Adrenal gland (tissue), 9 donors: ENCODE measurements at regions not wholly inside any gene's neighbourhood (a gene's known extent, or its start where the extent isn't known, plus 50 kb on each side); places are given as distances from the start of the nearest gene placed in this dataset.

ENCODE experiments used
- DNase-seq, 7 donors: peaks; one replicate each; pipeline ENCODE4 v3.0.0-alpha.2; 2019 to 2020
- H3K27ac ChIP-seq, 5 donors: fragments of 200-600 bp; sonication (generic) in 4 of 5; 1 replicate in 3 of 5; 2 replicates in 2 of 5; pipeline versions ENCODE4 v1.5.1 to v1.8.0; 2016 to 2020; ENCODE audit warnings: mild to moderate bottlenecking in 1 of 5
- H3K27me3 ChIP-seq: fragments of 200-600 bp; 2 replicates; pipeline ENCODE4 v1.8.0; 2021
- H3K36me3 ChIP-seq, 2 donors: fragments of 200-600 bp; replicated peaks in 1 of 2; 1 replicate in 1 of 2; 2 replicates in 1 of 2; pipeline versions ENCODE4 v1.5.1 to v1.8.0; 2018 to 2022
- H3K4me1 ChIP-seq, 2 donors: fragments of 200-600 bp; replicated peaks in 1 of 2; 1 replicate in 1 of 2; 2 replicates in 1 of 2; pipeline versions ENCODE4 v1.5.1 to v1.8.0; 2018 to 2021
- H3K4me3 ChIP-seq, 4 donors: fragments of 200-600 bp; sonication (generic) in 3 of 4; one replicate each; pipeline ENCODE4 v1.5.1; 2016 to 2018
- H3K9me3 ChIP-seq, 3 donors: fragments of 200-600 bp; sonication (generic) in 1 of 3; replicated peaks in 1 of 3; 1 replicate in 2 of 3; 2 replicates in 1 of 3; pipeline versions ENCODE4 v1.5.1 to v1.8.0; 2016 to 2021
- POLR2A ChIP-seq, 2 donors: fragments of 450-650 bp; IDR thresholded peaks; one replicate each; pipeline ENCODE4 v1.6.1; 2017; ENCODE audit warnings: antibody characterized with exemption in 2 of 2, mild to moderate bottlenecking in 2 of 2, moderate library complexity in 1 of 2
- WGBS, 4 donors: extraction: QIAGEN DNeasy Blood & Tissue Kit in 2 of 4; methylation state at CpG; one replicate each; pipeline versions ENCODE4 v1.1.5 to v1.1.7; 2013 to 2017; 5-methylcytosine and 5-hydroxymethylcytosine counted together
- intact Hi-C, 2 donors: fragments of 100-400 bp; cut with DNase I; formaldehyde crosslinking; loops; one replicate each; pipeline versions ENCODE4 v1.14.1 to v1.15.0; 2022 to 2023
- TF ChIP-seq, protein P1 (sequence below), 6 experiments: fragments of 450-650 bp in 4 of 6; fragments of 200-600 bp in 2 of 6; sonication (generic) in 1 of 6; IDR thresholded peaks; 1 replicate in 5 of 6; 2 replicates in 1 of 6; pipeline versions ENCODE4 v1.5.1 to v1.8.0; 2016 to 2021; ENCODE audit warnings: antibody characterized with exemption in 6 of 6, mild to moderate bottlenecking in 2 of 6, moderate library complexity in 1 of 6
- donor health status: healthy with polysubstance abuse.
- donor health status: Bipolar disorder and iron deficiency.
- donor health status: DM: yes; HTN: yes; CAD: no.
- donor health status: DM: no; HTN: no; CAD: no.
- donor health status: DM: no; HTN: no; CAD: no.

- no peak overlapping the region for H3K27ac ChIP-seq
- intact Hi-C loops: no loop called here
- DNase-seq: no peak
- no peaks in the 10 kb centered on the region for H3K9me3 ChIP-seq
- WGBS, 4 donors: 93 to 97% (median 95%) methylated on average over 11 of the region's 11 CpGs
- H3K36me3 ChIP-seq: no peaks in the 10 kb centered on the region
- H3K4me3 ChIP-seq: no peak overlapping the region
- H3K27me3 ChIP-seq: no peaks in the 10 kb centered on the region
- H3K4me1 ChIP-seq: peaks cover 8 to 34% of the 10 kb centered on the region in 2 donors
- no peak for TF ChIP-seq POLR2A (IDR thresholded peaks at IDR 0.05)
- TF ChIP-seq, protein P1, sequence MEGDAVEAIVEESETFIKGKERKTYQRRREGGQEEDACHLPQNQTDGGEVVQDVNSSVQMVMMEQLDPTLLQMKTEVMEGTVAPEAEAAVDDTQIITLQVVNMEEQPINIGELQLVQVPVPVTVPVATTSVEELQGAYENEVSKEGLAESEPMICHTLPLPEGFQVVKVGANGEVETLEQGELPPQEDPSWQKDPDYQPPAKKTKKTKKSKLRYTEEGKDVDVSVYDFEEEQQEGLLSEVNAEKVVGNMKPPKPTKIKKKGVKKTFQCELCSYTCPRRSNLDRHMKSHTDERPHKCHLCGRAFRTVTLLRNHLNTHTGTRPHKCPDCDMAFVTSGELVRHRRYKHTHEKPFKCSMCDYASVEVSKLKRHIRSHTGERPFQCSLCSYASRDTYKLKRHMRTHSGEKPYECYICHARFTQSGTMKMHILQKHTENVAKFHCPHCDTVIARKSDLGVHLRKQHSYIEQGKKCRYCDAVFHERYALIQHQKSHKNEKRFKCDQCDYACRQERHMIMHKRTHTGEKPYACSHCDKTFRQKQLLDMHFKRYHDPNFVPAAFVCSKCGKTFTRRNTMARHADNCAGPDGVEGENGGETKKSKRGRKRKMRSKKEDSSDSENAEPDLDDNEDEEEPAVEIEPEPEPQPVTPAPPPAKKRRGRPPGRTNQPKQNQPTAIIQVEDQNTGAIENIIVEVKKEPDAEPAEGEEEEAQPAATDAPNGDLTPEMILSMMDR (IDR thresholded peaks at IDR 0.05): no peak
Observed at GRCh38 chr10:3470191-3470590, 297.6 kb upstream of the PITRM1 start.

DNA sequence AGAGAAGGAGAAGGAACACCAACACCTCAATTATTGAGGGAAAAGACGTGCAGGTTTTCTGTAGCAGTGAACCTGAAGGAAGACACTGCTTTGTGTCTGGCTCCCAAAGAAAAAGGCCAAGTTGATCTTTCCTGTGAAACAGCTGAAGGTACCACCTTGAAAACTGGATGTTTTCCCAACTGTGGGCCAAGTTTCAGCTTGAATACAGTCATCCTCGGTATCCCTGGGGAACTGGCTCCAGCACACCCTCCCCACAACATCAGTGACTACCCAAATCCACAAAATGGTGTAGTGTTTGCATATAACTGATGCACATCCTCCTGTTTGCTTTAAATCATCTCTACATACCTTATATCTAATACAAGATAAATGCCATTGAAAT is 297.0 kb upstream of the PITRM1 start:
- no peak for TF ChIP-seq POLR2A (IDR thresholded peaks at IDR 0.05)
- TF ChIP-seq, protein P1 (IDR thresholded peaks at IDR 0.05): no peak
- H3K27me3 ChIP-seq: no peaks in the 10 kb centered on the region
- peak overlapping the region in 3 of 5 donors; percentile 41 to 89 (median 78) for H3K27ac ChIP-seq
- no peaks in the 10 kb centered on the region for H3K36me3 ChIP-seq
- H3K4me1 ChIP-seq: peaks cover 8 to 34% of the 10 kb centered on the region in 2 donors
- no peak for DNase-seq
- intact Hi-C loops: no loop called here
- no peak overlapping the region for H3K4me3 ChIP-seq
- 77 to 89% (median 84%) methylated on average over 2 of the region's 2 CpGs for WGBS, 4 donors
- H3K9me3 ChIP-seq: no peaks in the 10 kb centered on the region

DNA sequence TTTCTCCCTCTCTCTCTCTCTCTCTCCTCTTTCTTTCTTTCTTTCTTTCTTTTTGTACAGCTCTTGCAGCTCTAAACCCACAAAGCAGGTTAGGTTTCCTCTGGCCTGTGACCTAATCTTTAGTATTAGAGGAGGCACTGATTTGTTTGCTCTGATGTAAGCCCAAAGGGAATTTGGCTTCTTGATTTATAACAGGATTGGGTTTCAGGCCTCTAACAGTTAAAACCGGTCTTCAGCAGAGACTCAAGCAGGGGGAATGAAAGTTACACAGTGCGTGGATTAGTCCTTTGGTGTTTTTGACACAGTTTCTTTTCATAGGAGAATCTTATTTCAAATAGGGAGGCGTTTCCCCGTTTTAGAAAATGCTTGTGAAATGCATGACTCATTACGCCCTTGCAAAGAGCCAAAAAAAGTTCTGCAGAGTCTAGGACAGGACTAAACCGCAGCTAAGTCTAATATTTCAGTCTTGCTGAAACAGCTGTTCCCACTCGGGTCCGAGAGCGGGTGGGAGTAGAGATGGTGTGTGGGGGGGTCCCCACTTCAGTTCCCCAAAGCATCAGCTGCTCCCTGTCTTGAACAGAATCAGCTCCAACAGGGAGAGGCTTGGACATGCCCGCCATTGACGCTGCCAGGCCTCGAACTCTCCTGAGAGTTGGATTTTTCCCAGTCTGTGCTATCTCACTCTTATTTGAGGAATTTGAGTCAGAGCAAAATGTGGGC is 296.5 kb upstream of the PITRM1 start:
- no peaks in the 10 kb centered on the region for H3K27me3 ChIP-seq
- H3K4me3 ChIP-seq: no peak overlapping the region
- no peaks in the 10 kb centered on the region for H3K36me3 ChIP-seq
- H3K9me3 ChIP-seq: no peaks in the 10 kb centered on the region
- 20 to 21% (median 20%) methylated on average over 12 of the region's 12 CpGs for WGBS, 4 donors
- TF ChIP-seq, protein P1 (IDR thresholded peaks at IDR 0.05): no peak
- TF ChIP-seq POLR2A (IDR thresholded peaks at IDR 0.05): peak in 1 of 2 donors; percentile 45
- intact Hi-C loops: no loop called here
- DNase-seq: peak in 6 of 7 donors; percentile 34 to 70 (median 58)
- H3K27ac ChIP-seq: peak overlapping the region; percentile 41 to 89 (median 58)
- peaks cover 8 to 34% of the 10 kb centered on the region in 2 donors for H3K4me1 ChIP-seq

- intact Hi-C loops: no loop called here
- peak overlapping the region in 4 of 5 donors; percentile 41 to 88 (median 68) for H3K27ac ChIP-seq
- H3K36me3 ChIP-seq: no peaks in the 10 kb centered on the region
- H3K4me1 ChIP-seq: peaks cover 8 to 34% of the 10 kb centered on the region in 2 donors
- H3K27me3 ChIP-seq: no peaks in the 10 kb centered on the region
- peak; percentile 51 to 80 (median 60) for DNase-seq
- peak overlapping the region in 1 of 4 donors; percentile 24 for H3K4me3 ChIP-seq
- WGBS, 4 donors: 50 to 70% (median 56%) methylated on average over 23 of the region's 23 CpGs
- no peak for TF ChIP-seq POLR2A (IDR thresholded peaks at IDR 0.05)
- TF ChIP-seq, protein P1 (IDR thresholded peaks at IDR 0.05): peak in 3 of 6 experiments; percentile 9 to 39 (median 19)
- H3K9me3 ChIP-seq: no peaks in the 10 kb centered on the region
Observed at GRCh38 chr10:3467052-3467951, 294.7 kb upstream of the PITRM1 start.
